Smooth muscle cell (in vitro differentiated cells): ENCODE measurements at regions not wholly inside any gene's neighbourhood (a gene's known extent, or its start where the extent isn't known, plus 50 kb on each side); places are given as distances from the start of the nearest gene placed in this dataset. TPM values are rescaled to one million over a fixed set of nuclear protein-coding genes. Genes with fewer than 3 reads are reported as not detected.
"Not testable (repeated sequence)": the region's sequence is repeated elsewhere in the genome, so short reads cannot be mapped to it uniquely, and the experiment has no call there.

ENCODE experiments used
- DNase-seq: peaks from one replicate; lab custom pipeline; 2025; ENCODE audit not compliant: unreplicated experiment; lab: John Stamatoyannopoulos, UW
- H2AFZ ChIP-seq: fragments of 200-600 bp; sonication (generic); 2 replicates; pipeline ENCODE4 v1.6.0; 2016; ENCODE audit warnings: antibody characterized with exemption, low read depth, mild to moderate bottlenecking
- H3F3A ChIP-seq: fragments of 200-600 bp; sonication (generic); 2 replicates; pipeline ENCODE4 v1.6.0; 2017; ENCODE audit warnings: antibody characterized with exemption, low read depth
- H3K27ac ChIP-seq: fragments of 200-600 bp; sonication (generic); 2 replicates; pipeline ENCODE4 v1.5.1; 2016; ENCODE audit warnings: low read depth, mild to moderate bottlenecking
- H3K27me3 ChIP-seq: fragments of 200-600 bp; sonication (generic); 2 replicates; pipeline ENCODE4 v1.6.1; 2016; ENCODE audit warnings: low read depth, mild to moderate bottlenecking
- H3K36me3 ChIP-seq: fragments of 200-600 bp; sonication (generic); 2 replicates; pipeline ENCODE4 v1.5.1; 2016; ENCODE audit warnings: low read depth
- H3K4me1 ChIP-seq: fragments of 200-600 bp; sonication (generic); 2 replicates; pipeline ENCODE4 v1.5.1; 2016; ENCODE audit warnings: low read depth
- H3K4me2 ChIP-seq: fragments of 200-600 bp; sonication (generic); 2 replicates; pipeline ENCODE4 v1.6.0; 2016; ENCODE audit warnings: mild to moderate bottlenecking
- H3K4me3 ChIP-seq: fragments of 200-600 bp; sonication (generic); 2 replicates; pipeline ENCODE4 v1.5.1; 2016; ENCODE audit warnings: mild to moderate bottlenecking
- H3K79me2 ChIP-seq: fragments of 200-600 bp; sonication (generic); 2 replicates; pipeline ENCODE4 v1.6.0; 2016; ENCODE audit warnings: low read depth, mild to moderate bottlenecking
- H3K9ac ChIP-seq: fragments of 200-600 bp; sonication (generic); 2 replicates; pipeline ENCODE4 v1.6.0; 2016; ENCODE audit warnings: low read depth
- H3K9me3 ChIP-seq: fragments of 200-600 bp; sonication (generic); replicated peaks from 2 replicates; pipeline ENCODE4 v1.5.1; 2016; ENCODE audit warnings: low read depth
- H4K20me1 ChIP-seq: fragments of 200-600 bp; sonication (generic); 2 replicates; pipeline ENCODE4 v1.6.0; 2016; ENCODE audit warnings: low read depth
- CTCF ChIP-seq: fragments of 200-600 bp; sonication (generic); IDR thresholded peaks from 2 replicates; pipeline ENCODE4 v1.5.1; 2017; ENCODE audit warnings: borderline replicate concordance, mild to moderate bottlenecking, antibody characterized with exemption; ENCODE audit not compliant: insufficient read depth, poor library complexity, severe bottlenecking
- WGBS: methylation state at CpG from one replicate; pipeline ENCODE4 v1.1.7; 2016; ENCODE audit warnings: low lambda C conversion rate; 5-methylcytosine and 5-hydroxymethylcytosine counted together
- small RNA-seq: library from RNA; depleted of rRNA; stranded (forward); fragments of <200 nt; gene quantifications from one replicate; pipeline ENCODE3, GENCODE V24; 2014

- Histone ChIP-seq H3K27ac (no peak overlapping the region), H3K36me3 (no peaks in the 10 kb centered on the region), H3K27me3 (no peaks in the 10 kb centered on the region), H2AFZ (no peak overlapping the region), H3F3A (no peaks in the 10 kb centered on the region), H3K4me3 (peak overlapping the region; percentile 18), H4K20me1 (no peaks in the 10 kb centered on the region), H3K9me3 (no peaks in the 10 kb centered on the region), H3K4me1 (no peaks in the 10 kb centered on the region), H3K4me2 (peak overlapping the region; percentile 67), H3K79me2 (no peaks in the 10 kb centered on the region), H3K9ac (no peak overlapping the region)
- DNase-seq, result no peak
- no peak for TF ChIP-seq CTCF
- 29% methylated on average over 36 of the region's 42 CpGs for WGBS
Measured at GRCh38 chr11:67732045-67732787, 57.8 kb upstream of the ALDH3B2 start.

DNA sequence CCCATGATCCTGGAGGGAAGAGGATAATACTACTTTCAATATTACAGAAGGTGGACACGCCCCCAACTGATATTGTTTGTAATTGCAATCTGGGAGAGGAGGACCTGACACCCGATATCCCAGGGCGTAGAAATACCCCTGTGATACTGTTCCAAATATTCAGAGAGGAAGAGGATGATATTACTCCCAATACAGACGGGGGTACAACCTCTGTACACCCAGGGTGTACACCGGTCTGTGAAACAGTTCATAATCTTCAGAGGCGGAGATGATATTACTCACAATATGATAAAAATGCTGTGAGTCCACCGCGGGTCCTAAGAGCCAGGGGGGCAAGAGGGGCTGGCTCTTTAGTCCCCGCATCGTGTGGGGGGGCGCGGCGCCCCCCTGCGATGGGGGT lies 57.2 kb upstream of the ALDH3B2 start:
- no peak for TF ChIP-seq CTCF
- H3K36me3 ChIP-seq, result no peaks in the 10 kb centered on the region
- H3K9me3 ChIP-seq, result no peaks in the 10 kb centered on the region
- 69% methylated on average over 12 of the region's 14 CpGs for WGBS
- no peaks in the 10 kb centered on the region for H4K20me1 ChIP-seq
- H3K79me2 ChIP-seq, result no peaks in the 10 kb centered on the region
- no peak for DNase-seq
- H3K4me1 ChIP-seq, result no peaks in the 10 kb centered on the region
- H3K27ac ChIP-seq, result no peak overlapping the region
- H3K27me3 ChIP-seq, result no peaks in the 10 kb centered on the region
- no peak overlapping the region for H2AFZ ChIP-seq
- H3K4me3 ChIP-seq, result peak overlapping the region; percentile 18
- peak overlapping the region; percentile 67 for H3K4me2 ChIP-seq
- H3F3A ChIP-seq, result no peaks in the 10 kb centered on the region
- H3K9ac ChIP-seq, result no peak overlapping the region

DNA sequence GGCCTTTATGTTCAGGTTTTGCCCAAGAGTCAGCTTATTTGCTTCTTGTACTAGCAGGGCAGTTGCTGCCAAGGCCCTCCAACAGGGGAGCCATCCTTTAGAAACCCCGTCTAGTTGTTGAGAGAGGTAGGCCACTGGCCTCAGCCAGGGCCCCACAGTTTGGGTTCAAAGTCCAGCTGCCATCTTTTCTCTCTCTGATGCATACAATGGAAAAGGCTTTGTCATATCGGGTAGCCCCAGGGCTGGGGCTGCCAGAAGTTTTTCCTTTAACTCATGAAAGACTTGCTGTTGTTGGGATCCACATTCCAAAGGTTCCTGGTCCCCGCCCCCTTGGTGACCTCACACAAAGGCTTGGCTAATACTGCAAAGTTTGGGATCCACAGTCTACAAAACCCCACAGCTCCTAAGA lies 53.7 kb upstream of the ALDH3B2 start:
- H4K20me1 ChIP-seq, H3K4me2 ChIP-seq, H3K36me3 ChIP-seq, H3F3A ChIP-seq, H3K9me3 ChIP-seq, H3K27me3 ChIP-seq, H3K4me1 ChIP-seq, DNase-seq, H3K9ac ChIP-seq, H3K4me3 ChIP-seq, H3K79me2 ChIP-seq, H2AFZ ChIP-seq, H3K27ac ChIP-seq: not testable (repeated sequence)
- WGBS, result 59% methylated on average over 3 of the region's 3 CpGs

- DNase-seq, H3K4me1 ChIP-seq, H3K4me3 ChIP-seq, H3K9ac ChIP-seq, H2AFZ ChIP-seq, H3K27me3 ChIP-seq, H3K4me2 ChIP-seq, H3K27ac ChIP-seq, H3K9me3 ChIP-seq, H4K20me1 ChIP-seq, H3F3A ChIP-seq, H3K36me3 ChIP-seq, H3K79me2 ChIP-seq: not testable (repeated sequence)
- 71% methylated on average over 19 of the region's 19 CpGs for WGBS
Measured at GRCh38 chr11:67727066-67728040, 52.9 kb upstream of the ALDH3B2 start.

Small RNAs in the stretch of these regions (small RNA-seq; reads per million reads assigned to genes)
- gene AP003385.4 (not detected), gene AP003716.2 (not detected), gene RNU6-46P (not detected)
